ENCODE measurements at regions not wholly inside any gene's neighbourhood (a gene's known extent, or its start where the extent isn't known, plus 50 kb on each side); places are given as distances from the start of the nearest gene placed in this dataset.

DNA sequence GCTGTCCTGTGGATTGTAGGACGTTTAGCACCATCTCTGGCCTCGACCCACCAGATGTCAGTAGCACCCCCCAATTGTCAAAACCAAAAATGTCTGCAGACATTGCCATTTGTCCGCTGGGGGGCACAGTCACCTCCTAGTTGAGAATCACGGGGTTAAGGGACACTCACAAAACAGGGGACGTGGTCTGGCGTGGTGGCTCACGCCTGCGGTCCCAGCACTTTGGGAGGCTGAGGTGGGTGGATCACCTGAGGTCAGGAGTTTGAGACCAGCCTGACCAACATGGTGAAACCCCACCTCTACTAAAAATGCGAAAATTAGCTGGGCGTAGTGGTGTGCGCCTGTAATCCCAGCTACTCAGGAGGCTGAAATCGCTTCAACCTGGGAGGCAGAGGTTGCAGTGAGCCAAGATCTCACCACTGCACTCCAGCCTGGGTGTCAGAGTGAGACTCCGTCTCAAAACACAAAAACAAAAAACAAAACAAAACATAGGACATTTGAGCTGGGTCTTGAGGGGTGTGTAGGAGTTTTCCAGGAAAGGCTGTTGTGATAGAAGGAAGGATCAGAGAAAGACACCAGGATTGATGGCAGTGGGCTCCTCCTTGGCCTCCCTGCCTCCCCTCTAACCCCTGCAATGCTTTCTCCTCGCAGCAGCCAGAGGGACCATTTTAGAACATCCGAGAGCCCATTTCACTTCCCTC lies 171.8 kb upstream of the GSE1 start:
- Histone ChIP-seq H3K36me3 (replicated peaks; ENCODE audit: low read depth, low read length) (no peaks in the 10 kb centered on the region), H3K4me2 (ENCODE audit: low read length) (no peak overlapping the region), H3K27ac (ENCODE audit: low read length) (no peak overlapping the region)

GRCh38 chr16:85441890-85442670 lies 171.0 kb upstream of the GSE1 start:
- Histone ChIP-seq H3K79me2 (ENCODE audit: low read length) (no peaks in the 10 kb centered on the region), H3K4me1 (ENCODE audit: low read length) (0 out of 2 replicates have a peak, but pooled peaks cover under 1% of the 10 kb centered on the region), H4K20me1 (ENCODE audit: insufficient read depth, low read length) (0 out of 2 replicates have a peak, but pooled peaks cover 4% of the 10 kb centered on the region), H3K9ac (ENCODE audit: low read length) (no peak overlapping the region), H3K9me3 (ENCODE audit: insufficient read depth, low read length) (no peaks in the 10 kb centered on the region), H3K36me3 (replicated peaks; ENCODE audit: low read depth, low read length) (no peaks in the 10 kb centered on the region), H3K27me3 (ENCODE audit: low read depth, low read length) (peaks cover 47% of the 10 kb centered on the region), H3K4me3 (ENCODE audit: low read length) (no peak overlapping the region), H3K4me2 (ENCODE audit: low read length) (no peak overlapping the region), H2AFZ (ENCODE audit: low read depth, low read length) (no peak overlapping the region), H3K27ac (ENCODE audit: low read length) (no peak overlapping the region)
- TF ChIP-seq EZH2phosphoT487 (IDR thresholded peaks at IDR 0.05; ENCODE audit: low read depth): no peak
- TF ChIP-seq, protein P1, sequence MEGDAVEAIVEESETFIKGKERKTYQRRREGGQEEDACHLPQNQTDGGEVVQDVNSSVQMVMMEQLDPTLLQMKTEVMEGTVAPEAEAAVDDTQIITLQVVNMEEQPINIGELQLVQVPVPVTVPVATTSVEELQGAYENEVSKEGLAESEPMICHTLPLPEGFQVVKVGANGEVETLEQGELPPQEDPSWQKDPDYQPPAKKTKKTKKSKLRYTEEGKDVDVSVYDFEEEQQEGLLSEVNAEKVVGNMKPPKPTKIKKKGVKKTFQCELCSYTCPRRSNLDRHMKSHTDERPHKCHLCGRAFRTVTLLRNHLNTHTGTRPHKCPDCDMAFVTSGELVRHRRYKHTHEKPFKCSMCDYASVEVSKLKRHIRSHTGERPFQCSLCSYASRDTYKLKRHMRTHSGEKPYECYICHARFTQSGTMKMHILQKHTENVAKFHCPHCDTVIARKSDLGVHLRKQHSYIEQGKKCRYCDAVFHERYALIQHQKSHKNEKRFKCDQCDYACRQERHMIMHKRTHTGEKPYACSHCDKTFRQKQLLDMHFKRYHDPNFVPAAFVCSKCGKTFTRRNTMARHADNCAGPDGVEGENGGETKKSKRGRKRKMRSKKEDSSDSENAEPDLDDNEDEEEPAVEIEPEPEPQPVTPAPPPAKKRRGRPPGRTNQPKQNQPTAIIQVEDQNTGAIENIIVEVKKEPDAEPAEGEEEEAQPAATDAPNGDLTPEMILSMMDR (IDR thresholded peaks at IDR 0.05; ENCODE audit: low read depth, low read length): no peak

More for the DNA sequence above, 171.8 kb upstream of the GSE1 start:
- Histone ChIP-seq H2AFZ (ENCODE audit: low read depth, low read length) (no peak overlapping the region), H3K4me1 (ENCODE audit: low read length) (no peaks in the 10 kb centered on the region), H3K9ac (ENCODE audit: low read length) (no peak overlapping the region), H3K9me3 (ENCODE audit: insufficient read depth, low read length) (no peaks in the 10 kb centered on the region), H4K20me1 (ENCODE audit: insufficient read depth, low read length) (0 out of 2 replicates have a peak, but pooled peaks cover 4% of the 10 kb centered on the region), H3K79me2 (ENCODE audit: low read length) (no peaks in the 10 kb centered on the region), H3K27me3 (ENCODE audit: low read depth, low read length) (peaks cover 47% of the 10 kb centered on the region), H3K4me3 (ENCODE audit: low read length) (no peak overlapping the region)
- TF ChIP-seq, protein P1 (IDR thresholded peaks at IDR 0.05; ENCODE audit: low read depth, low read length): peak; percentile 59
- TF ChIP-seq EZH2phosphoT487 (IDR thresholded peaks at IDR 0.05; ENCODE audit: low read depth): no peak

GRCh38 chr16:85443116-85443515 lies 170.0 kb upstream of the GSE1 start:
- Histone ChIP-seq H3K4me2 (ENCODE audit: low read length) (no peak overlapping the region), H4K20me1 (ENCODE audit: insufficient read depth, low read length) (0 out of 2 replicates have a peak, but pooled peaks cover 4% of the 10 kb centered on the region), H3K4me3 (ENCODE audit: low read length) (no peak overlapping the region), H3K36me3 (replicated peaks; ENCODE audit: low read depth, low read length) (no peaks in the 10 kb centered on the region), H3K27ac (ENCODE audit: low read length) (no peak overlapping the region), H3K4me1 (ENCODE audit: low read length) (peaks cover 11% of the 10 kb centered on the region), H2AFZ (ENCODE audit: low read depth, low read length) (no peak overlapping the region), H3K9me3 (ENCODE audit: insufficient read depth, low read length) (no peaks in the 10 kb centered on the region), H3K9ac (ENCODE audit: low read length) (no peak overlapping the region), H3K27me3 (ENCODE audit: low read depth, low read length) (peaks cover 47% of the 10 kb centered on the region), H3K79me2 (ENCODE audit: low read length) (no peaks in the 10 kb centered on the region)
- TF ChIP-seq, protein P1 (IDR thresholded peaks at IDR 0.05; ENCODE audit: low read depth, low read length): no peak
- TF ChIP-seq EZH2phosphoT487 (IDR thresholded peaks at IDR 0.05; ENCODE audit: low read depth): no peak

DNA sequence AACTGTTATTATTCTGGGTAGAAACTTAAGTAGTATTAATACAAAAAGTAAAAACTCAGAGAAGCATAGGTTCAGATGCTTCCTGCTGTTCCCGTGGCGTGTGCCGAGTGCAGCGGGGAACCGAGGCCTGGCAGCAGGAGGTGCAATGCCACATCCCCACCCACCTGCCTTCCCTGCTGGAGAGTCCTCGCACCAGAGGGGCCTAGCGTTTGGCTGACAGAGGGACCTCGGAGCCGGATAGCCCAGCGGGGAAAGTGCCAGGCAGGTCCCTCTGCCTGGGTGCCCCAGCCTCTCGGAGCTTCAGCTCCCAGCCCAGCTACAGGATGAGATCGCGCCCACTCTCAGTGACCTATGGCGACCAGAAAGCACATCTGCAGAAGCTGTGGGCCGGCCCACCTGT lies 169.6 kb upstream of the GSE1 start:
- Histone ChIP-seq H3K9ac (ENCODE audit: low read length) (no peak overlapping the region), H3K4me3 (ENCODE audit: low read length) (no peak overlapping the region), H4K20me1 (ENCODE audit: insufficient read depth, low read length) (0 out of 2 replicates have a peak, but pooled peaks cover 4% of the 10 kb centered on the region), H3K27ac (ENCODE audit: low read length) (no peak overlapping the region), H2AFZ (ENCODE audit: low read depth, low read length) (no peak overlapping the region), H3K9me3 (ENCODE audit: insufficient read depth, low read length) (no peaks in the 10 kb centered on the region), H3K4me2 (ENCODE audit: low read length) (no peak overlapping the region), H3K27me3 (ENCODE audit: low read depth, low read length) (peaks cover 49% of the 10 kb centered on the region), H3K4me1 (ENCODE audit: low read length) (peaks cover 15% of the 10 kb centered on the region), H3K36me3 (replicated peaks; ENCODE audit: low read depth, low read length) (no peaks in the 10 kb centered on the region), H3K79me2 (ENCODE audit: low read length) (no peaks in the 10 kb centered on the region)
- no peak for TF ChIP-seq EZH2phosphoT487 (IDR thresholded peaks at IDR 0.05; ENCODE audit: low read depth)
- TF ChIP-seq, protein P1 (IDR thresholded peaks at IDR 0.05; ENCODE audit: low read depth, low read length): no peak
